ENCODE measurements at regions not wholly inside any gene's neighbourhood (a gene's known extent, or its start where the extent isn't known, plus 50 kb on each side); places are given as distances from the start of the nearest gene placed in this dataset.

- no peak for DNase-seq
These were observed 746.1 kb upstream of the LRRC4C start for GRCh38 chr11:42205518-42205917.

GRCh38 chr11:42225664-42226063 lies 766.2 kb upstream of the LRRC4C start:
- DNase-seq: no peak

GRCh38 chr11:42232673-42233072 lies 773.2 kb upstream of the LRRC4C start:
- DNase-seq: no peak

GRCh38 chr11:42234451-42234951 lies 775.0 kb upstream of the LRRC4C start:
- DNase-seq: no peak

GRCh38 chr11:42237701-42238235 lies 778.3 kb upstream of the LRRC4C start:
- DNase-seq: no peak

DNA sequence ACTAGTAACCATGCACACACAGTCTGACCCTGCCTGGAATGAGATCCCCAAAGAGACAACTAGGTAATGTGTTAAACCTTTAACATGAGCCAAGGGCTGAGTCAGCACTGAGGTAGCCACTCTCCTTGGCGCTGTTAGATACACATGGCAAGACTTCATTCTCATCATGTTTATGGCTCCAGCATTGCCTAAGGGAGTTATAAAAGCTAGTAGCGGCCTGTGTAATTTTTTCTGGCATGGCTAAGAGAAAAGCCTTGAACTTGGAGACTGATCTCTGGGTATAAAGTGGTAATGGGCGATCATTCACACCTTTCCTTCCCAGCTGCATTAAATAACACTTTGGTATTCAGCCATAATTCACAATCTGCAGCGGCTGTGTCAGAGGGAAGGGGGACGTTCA lies 779.7 kb upstream of the LRRC4C start:
- no peak for DNase-seq

DNA sequence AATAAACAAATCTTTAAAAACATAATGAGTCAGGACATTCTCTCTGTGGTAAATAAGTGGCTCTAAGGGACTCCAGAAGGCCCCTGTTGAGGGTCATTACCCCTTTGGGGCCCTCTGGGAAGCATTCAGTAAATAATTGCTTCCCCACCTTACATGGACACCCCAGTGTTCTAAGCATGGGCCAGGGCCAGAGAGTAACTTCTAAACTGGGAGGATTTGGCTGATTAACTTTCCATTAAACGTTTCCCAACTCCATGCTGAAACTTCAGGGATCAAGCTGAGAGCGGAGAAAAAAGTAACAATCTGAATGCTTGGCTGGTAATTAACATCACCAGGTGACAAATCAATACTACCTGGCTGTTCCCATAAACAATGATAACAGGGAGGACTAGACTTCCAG lies 783.9 kb upstream of the LRRC4C start:
- no peak for DNase-seq

DNA sequence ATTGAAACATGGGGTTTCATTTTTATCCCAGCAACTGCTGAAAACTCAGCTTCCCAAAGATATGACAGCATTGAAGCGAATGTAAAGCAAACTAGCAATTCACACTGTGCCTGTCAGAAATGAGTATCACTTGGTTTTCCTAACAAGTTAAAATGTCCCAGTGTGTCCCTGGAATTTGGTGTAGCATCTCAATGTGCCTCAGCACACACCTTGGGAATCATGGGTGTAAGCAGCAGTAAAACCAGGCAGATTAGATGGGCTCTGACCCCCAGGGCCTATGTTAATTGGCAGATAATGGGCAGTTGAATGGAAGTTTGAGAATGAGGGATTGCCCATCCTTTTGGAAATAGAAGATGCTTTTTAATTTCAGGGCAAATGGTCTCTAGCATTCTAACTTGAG lies 784.9 kb upstream of the LRRC4C start:
- no peak for DNase-seq

GRCh38 chr11:42249401-42249800 lies 789.9 kb upstream of the LRRC4C start:
- no peak for DNase-seq

DNA sequence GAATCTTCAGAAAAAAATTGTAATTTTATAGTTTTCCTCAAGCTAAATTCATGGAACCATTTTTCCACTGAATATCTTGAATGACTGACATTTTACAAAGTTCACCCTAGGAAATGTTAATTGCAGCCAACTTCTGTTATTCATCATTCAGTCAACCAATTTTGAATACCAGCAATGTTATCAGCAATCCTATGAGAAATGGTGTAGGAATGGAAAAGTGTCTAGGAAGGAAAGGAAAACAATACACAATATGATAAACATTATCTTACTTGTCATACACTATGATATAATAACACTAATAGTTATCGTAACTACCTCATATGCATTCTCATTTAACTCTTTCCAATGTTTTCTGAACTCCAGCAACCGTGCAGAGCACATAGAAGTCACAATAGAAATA lies 790.5 kb upstream of the LRRC4C start:
- DNase-seq: no peak

- DNase-seq: no peak
These were observed 792.5 kb upstream of the LRRC4C start for GRCh38 chr11:42251984-42252383.

DNA sequence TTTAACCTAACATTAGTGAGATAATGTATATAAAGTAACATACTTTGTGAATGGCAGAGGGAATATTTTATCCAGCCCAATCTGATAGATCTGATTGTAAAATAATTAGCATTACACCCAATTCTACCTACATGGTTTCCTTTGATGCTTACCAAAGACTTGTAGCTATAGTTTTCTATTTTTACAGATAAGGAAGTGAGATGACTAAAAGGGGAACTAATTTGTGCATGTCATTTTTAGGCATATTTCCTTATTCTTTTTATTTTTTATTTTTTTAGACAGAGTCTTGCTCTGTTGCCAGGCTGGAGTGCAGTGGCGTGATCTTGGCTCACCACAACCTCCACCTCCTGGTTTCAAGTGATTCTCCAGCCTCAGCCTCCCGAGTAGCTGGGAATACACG lies 793.7 kb upstream of the LRRC4C start:
- no peak for DNase-seq

DNA sequence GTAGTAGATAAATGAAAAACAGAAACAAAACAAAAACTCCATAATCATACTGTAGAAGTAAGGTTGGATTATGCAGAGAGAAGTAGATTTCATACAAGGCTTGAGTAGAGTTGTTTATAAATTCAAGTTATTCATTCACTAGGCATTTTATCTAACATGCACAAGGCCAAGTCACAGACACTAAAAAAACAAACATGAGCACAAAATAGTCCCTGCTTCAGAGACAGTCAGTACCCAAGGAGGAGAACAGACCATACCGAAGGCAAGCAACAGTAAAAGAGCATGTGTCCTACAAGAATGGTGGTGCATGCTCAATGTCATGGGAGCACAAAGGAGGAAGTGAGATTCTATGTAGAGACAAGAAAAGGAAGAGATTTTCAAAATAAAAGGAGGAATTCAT lies 796.5 kb upstream of the LRRC4C start:
- DNase-seq: no peak

- DNase-seq: no peak
These were observed 798.1 kb upstream of the LRRC4C start for GRCh38 chr11:42257534-42257933.

DNA sequence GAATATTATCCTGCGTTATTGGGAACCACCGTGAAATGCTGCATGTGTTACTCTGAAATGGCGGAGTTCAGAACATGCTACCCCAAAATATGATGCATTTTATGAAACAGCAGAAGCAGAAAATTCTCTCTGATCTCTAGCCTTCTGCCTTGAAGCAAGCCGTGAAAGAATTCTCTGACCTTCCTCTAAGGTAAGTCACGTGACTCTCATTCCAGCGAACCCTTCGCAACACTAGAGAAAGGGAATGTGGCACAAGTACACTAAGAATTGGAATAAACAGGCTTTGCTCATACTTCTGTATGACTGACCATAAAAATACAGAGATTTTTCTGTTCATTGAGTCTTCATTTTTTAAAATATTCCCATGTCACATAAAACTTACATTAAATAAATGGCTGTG lies 805.6 kb upstream of the LRRC4C start:
- no peak for DNase-seq

DNA sequence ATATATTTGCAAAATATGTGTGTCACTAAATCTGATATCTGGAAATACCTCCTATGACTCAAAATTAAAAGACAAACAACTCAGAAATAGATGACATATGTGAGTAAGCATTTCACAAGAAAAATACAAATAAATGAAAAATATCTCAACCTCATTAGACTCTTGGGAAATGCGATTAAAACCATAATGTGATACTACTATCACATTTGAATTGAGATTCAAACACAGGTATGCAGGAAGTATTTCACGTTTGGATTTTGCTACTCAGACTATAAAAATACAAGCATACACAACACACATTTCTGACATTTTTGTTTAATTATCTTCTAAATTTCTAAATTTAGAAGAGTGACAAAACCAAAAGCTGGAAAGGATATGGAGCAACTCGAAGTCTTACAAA lies 811.9 kb upstream of the LRRC4C start:
- no peak for DNase-seq

DNA sequence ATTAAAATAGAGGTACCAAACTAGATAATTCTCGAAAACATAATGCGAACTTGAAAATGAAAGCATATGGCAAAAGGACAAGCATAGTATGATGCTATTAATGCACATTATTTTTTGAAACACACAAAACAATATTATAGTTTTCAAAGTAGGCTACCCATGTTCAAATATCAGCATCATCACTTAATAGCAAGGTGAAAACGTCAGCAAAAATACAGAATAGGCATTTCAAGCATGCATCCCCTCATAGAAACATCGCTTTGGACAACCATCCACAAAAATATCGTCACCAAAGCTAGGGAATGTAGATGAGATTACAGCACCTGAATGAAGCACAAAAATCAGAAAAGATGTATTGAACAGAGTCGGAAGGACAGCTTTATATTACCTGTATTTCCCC lies 814.5 kb upstream of the LRRC4C start:
- DNase-seq: no peak

- no peak for DNase-seq
These were observed 837.5 kb upstream of the LRRC4C start for GRCh38 chr11:42296910-42297309.

GRCh38 chr11:42299780-42300179 lies 840.3 kb upstream of the LRRC4C start:
- DNase-seq: no peak

GRCh38 chr11:42301777-42302176 lies 842.3 kb upstream of the LRRC4C start:
- DNase-seq: no peak

GRCh38 chr11:42311514-42311913 lies 852.1 kb upstream of the LRRC4C start:
- DNase-seq: no peak

GRCh38 chr11:42311944-42312343 lies 852.5 kb upstream of the LRRC4C start:
- no peak for DNase-seq

- DNase-seq: no peak
These were observed 855.8 kb upstream of the LRRC4C start for GRCh38 chr11:42315267-42315666.

GRCh38 chr11:42315846-42316245 lies 856.4 kb upstream of the LRRC4C start:
- no peak for DNase-seq

GRCh38 chr11:42319921-42320320 lies 860.5 kb upstream of the LRRC4C start:
- no peak for DNase-seq
